GM12864 (cell line): ENCODE measurements at regions not wholly inside any gene's neighbourhood (a gene's known extent, or its start where the extent isn't known, plus 50 kb on each side); places are given as distances from the start of the nearest gene placed in this dataset.

Experiments used
- DNase-seq: peaks from one replicate; pipeline ENCODE4 v3.0.0-alpha.2; 2011; ENCODE audit warnings: low read depth
- H3K4me3 ChIP-seq: 2 replicates; pipeline ENCODE4 v1.5.1; 2011; ENCODE audit warnings: mild to moderate bottlenecking, low read depth, low read length, control low read depth
- CTCF ChIP-seq: IDR thresholded peaks from 2 replicates; pipeline ENCODE4 v1.5.1; 2011; ENCODE audit warnings: low read depth, mild to moderate bottlenecking, moderate library complexity, low read length, control low read depth, inconsistent platforms; ENCODE audit errors: missing control alignments

GRCh38 chr6:21827425-21828202 lies 234.1 kb downstream of the SOX4 start:
- no peak for TF ChIP-seq CTCF
- no peak overlapping the region for H3K4me3 ChIP-seq
- DNase-seq: no peak

DNA sequence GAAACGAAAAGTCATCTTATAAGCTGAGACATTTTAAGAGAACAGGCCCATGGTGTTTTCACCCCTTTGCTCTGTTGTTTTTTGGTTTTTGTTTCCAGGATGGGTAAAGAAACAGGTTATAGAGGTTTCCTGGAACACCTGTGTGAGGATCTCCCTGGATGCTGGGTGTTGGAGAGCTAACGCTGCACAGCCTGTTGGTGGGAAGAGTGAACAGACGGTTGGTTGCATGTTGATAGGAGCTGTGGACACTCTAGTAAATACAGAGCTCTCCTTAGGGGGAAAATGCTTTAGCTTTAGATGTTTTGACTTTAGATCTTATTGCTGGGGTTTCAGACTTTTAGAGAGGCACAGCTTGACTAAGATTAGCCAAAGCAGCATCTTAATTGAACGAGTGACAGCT lies 235.2 kb downstream of the SOX4 start:
- no peak for DNase-seq
- H3K4me3 ChIP-seq: no peak overlapping the region

GRCh38 chr6:21829126-21829525 lies 235.6 kb downstream of the SOX4 start:
- DNase-seq: no peak

More for the DNA sequence above, 235.2 kb downstream of the SOX4 start:
- TF ChIP-seq CTCF: no peak

DNA sequence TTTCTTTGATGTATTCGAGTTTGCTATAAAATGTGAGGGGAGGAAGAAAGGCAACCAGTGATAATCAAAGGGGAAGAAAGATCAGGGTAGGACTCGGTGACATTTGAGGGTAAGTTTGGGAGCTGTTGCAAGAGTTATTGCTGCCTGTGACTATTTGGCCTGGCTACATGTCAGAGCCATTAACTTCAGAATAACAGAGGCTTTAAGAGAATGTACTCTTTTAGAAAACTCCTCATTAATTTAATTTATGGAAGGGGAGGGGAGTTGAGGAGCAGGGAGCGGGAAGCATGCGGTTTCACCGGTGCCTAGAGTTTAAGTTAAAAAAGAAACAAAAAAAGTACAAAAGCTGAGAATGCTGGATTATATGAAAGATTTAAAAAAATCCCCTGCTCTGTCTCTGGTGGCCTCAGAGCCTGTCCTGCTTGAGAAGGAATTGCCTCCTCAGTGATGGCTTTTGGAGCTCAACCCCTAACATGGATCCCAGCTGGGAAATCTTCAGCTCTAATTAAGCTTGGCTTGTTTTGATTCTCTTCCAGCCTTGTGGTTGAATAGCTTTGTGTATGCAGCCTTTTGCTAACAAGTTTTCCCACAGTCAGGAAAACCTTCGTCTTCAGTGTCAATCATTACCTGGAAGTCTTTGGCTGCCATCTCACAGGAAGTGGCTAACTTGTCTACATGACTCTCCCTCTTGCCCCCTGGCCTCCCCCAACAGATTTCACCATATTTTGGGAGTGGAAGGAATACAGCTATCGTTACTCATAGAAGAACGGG lies 238.2 kb downstream of the SOX4 start:
- no peak for TF ChIP-seq CTCF
- no peak for DNase-seq
- H3K4me3 ChIP-seq: no peak overlapping the region

More at GRCh38 chr6:21829126-21829525, 235.6 kb downstream of the SOX4 start:
- H3K4me3 ChIP-seq: no peak overlapping the region
- no peak for TF ChIP-seq CTCF

- no peak for TF ChIP-seq CTCF
- no peak overlapping the region for H3K4me3 ChIP-seq
- DNase-seq: no peak
Observed at GRCh38 chr6:21836277-21836676, 242.7 kb downstream of the SOX4 start.

DNA sequence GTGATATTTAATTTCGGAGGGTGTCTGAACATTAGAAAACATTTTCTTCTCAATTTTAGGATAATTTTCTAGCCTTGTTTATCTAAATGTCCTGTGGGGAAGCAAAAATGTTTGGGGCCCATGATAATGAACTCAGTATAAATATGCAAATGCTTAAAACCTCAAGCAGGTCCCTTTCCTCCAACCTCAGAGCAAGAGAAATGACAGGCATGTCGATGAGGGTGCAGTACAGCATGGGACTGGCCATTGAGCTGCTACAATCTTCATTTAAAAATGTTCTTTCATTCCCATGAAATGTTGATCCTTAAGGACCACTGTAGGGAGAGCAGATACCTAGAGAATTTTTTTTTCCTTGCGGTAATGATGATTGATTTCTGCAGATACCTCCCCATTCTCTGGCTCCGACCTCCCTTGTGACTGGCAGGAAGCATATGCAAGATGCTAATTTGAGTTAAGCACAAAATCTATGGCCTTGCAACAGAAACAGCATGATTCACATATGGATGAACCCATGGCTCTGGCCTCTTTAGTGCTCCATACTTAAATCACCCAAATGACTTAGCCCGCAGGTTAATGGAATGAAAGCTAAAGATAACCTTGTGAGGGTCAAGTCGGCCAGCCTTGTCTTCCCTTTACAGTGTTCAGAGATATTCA lies 243.3 kb downstream of the SOX4 start:
- TF ChIP-seq CTCF: no peak
- no peak for DNase-seq
- no peak overlapping the region for H3K4me3 ChIP-seq
